NCI-H345 treated with DMSO at 0.1 percent for 48 hours (cell line): ENCODE measurements at regions not wholly inside any gene's neighbourhood (a gene's known extent, or its start where the extent isn't known, plus 50 kb on each side); places are given as distances from the start of the nearest gene placed in this dataset.

Experiments
- DNase-seq: peaks from one replicate; lab custom pipeline; 2025; ENCODE audit not compliant: unreplicated experiment; lab: John Stamatoyannopoulos, UW

DNA sequence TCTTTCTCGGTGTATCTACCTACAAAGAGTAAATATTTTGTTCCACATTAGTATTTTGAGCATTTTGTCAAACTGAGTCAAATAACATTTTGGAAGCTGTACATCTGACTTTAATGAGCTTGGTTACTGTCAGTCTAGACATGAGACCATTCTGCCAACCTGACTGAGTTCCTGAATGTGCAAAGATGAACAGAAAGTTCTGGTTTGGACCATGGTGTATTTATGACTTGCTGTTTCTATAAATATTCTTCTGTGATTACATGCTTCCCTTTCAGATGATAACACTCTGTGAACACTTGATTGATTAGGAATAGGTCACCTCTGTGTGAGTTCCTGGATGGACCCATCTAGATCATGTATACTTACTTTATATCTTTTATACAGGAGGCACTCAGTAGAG, 827.8 kb downstream of the VRK1 start:
- no peak for DNase-seq

GRCh38 chr14:97625477-97625876, 828.3 kb downstream of the VRK1 start:
- no peak for DNase-seq

DNA sequence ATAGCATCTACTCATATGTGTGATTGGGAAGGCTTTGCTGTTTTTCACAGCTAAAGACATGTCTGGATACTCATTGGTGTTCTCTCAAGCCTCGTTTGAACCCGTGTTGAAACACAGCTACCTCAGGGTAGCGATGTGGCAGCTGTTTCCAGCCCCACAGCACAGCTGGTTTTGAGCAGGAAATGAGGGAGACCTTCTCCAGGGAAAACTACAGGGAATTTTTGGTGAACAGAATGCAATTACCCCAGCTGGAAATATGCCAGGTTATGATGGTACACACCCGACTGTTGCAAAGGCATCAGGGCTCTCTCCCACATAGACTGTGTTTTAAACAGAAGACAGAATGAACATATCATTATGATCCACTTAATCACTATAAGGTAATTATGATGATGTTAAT, 828.9 kb downstream of the VRK1 start:
- DNase-seq: no peak

GRCh38 chr14:97630249-97630648, 833.1 kb downstream of the VRK1 start:
- no peak for DNase-seq

- no peak for DNase-seq
Observed at GRCh38 chr14:97633131-97633738, 836.1 kb downstream of the VRK1 start.

DNA sequence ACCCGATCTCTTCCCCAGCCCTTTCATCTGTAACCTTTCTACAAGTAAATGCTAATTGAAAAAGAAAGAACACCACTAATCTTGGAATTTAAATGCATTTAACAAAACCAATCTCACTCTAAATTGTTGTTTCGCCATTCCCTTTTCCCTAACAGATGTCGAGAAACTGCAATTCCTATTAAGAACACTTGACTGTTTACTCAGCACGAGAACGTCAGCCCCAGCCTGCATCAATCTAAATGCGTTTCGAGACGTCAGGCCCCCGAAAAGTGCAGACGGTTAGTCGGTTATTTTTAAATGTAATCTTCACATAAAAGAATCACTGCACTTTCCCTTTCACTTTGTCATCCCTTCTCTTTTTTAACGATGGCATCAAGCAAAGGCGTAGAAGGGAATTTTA, 837.6 kb downstream of the VRK1 start:
- DNase-seq: no peak

GRCh38 chr14:97638864-97639263, 841.7 kb downstream of the VRK1 start:
- DNase-seq: no peak

GRCh38 chr14:97640031-97640430, 842.8 kb downstream of the VRK1 start:
- no peak for DNase-seq

DNA sequence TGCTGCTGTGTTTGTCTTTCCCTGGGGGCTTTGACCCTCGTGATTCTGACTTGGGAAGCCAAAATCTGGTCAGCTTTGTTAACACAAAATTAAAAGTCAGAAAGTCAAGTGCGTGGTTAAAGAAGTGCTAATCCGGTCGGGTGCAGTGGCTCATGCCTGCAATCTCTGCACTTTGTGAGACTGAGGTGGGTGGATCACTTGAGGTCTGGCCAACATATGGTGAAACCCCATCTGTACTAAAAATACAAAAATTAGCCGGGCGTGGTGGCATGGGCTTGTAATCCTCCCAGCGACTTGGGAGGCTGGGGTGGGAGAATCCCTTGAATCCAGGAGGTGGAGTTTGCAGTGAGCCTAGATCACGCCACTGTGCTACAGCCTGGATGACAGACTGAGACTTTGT, 844.6 kb downstream of the VRK1 start:
- DNase-seq: no peak

DNA sequence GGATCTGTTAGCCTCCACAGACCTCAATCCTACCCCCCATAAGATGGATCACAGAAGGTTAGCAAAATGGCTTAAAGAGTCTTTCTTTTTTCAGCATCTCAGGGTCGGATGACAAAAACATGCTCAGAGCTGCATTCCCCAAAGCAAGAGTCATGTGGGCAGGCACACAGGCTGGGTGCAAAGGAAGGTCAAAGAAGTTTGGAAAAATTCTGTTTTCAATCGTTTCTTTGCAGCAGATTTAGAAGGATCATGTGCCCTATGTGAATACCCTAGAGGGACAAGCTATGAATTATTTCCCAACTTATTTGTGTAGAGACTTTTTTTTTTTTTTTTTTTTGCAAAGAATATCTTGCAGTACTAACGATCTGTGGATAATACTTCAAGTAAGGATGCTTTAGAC, 845.4 kb downstream of the VRK1 start:
- DNase-seq: no peak

GRCh38 chr14:97644365-97644764, 847.2 kb downstream of the VRK1 start:
- DNase-seq: no peak

GRCh38 chr14:97649752-97650151, 852.6 kb downstream of the VRK1 start:
- no peak for DNase-seq

- no peak for DNase-seq
Observed at GRCh38 chr14:97655169-97655948, 858.2 kb downstream of the VRK1 start.

DNA sequence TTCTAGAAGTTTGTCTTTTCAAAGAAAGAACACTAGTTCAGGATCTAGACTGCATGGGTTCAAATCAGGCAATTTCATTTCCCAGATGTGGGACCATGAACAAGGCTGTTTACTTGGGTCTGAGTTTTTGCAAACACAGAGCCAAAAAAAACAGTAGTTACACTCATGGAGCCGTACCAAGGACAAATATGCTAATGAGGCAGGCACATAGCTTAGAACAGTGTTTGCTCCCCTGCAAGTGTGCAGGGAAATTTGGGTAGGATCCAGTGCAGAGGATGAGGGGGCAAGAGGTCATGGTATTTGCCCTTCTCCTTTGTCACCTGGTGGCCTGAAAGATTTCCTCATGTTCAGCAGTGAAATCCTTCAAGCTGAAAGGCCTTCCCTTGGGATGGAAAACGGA, 860.4 kb downstream of the VRK1 start:
- no peak for DNase-seq

DNA sequence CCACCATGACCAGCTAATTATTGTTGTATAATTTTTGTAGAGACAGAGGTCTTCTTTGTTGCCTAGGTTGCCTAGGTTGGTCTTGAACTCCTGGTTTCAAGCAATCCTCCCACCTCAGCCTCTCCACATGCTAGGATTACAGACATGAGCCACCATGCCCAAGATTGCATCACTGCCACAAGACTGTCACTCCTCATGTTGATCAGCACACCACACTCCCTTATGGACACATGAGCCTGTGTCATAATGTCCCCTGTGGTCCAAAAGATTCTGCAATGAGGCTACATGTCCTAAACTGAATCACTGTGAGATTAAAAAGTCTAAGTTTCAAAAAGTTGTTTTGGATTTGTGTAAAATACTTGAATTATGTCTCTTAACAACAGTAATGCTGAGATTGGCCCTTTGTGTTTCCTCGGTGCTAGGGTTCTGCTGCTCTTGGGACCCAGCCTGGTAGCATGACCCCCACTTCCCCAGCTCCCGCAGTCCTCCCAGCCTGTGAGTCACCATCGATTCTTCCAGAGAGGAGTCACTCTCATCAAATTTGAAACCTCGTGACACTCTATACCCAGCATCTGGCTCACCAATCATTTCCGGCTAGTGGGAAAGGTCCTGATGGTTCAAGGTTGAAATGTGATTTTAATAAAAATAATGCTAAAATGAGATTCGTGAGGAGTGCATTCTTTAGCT, 890.9 kb downstream of the VRK1 start:
- no peak for DNase-seq

- DNase-seq: no peak
Observed at GRCh38 chr14:97688631-97689336, 891.6 kb downstream of the VRK1 start.

- DNase-seq: no peak
Observed at GRCh38 chr14:97692084-97692483, 894.9 kb downstream of the VRK1 start.

GRCh38 chr14:97695456-97695981, 898.3 kb downstream of the VRK1 start:
- DNase-seq: no peak

DNA sequence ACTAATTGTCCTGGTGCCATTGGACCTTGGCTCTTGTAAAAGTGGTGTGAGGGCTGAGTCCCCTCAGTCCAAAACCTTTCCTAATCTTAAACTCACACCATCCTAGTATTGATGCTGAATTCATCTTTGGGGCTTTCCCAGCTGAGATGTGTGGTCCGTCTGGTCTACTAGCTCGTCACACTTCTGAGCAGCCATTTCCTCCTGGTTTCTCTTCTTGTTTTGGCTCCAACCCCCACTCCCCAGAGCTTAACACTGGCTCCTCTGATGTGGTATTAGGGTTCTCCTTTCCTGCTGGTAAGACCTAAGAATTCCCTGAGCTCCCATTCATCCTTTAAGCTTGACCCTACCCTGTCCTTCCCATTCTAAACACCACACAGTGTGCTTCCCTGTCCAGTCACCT, 900.6 kb downstream of the VRK1 start:
- no peak for DNase-seq

- no peak for DNase-seq
Observed at GRCh38 chr14:97699026-97699425, 901.8 kb downstream of the VRK1 start.

DNA sequence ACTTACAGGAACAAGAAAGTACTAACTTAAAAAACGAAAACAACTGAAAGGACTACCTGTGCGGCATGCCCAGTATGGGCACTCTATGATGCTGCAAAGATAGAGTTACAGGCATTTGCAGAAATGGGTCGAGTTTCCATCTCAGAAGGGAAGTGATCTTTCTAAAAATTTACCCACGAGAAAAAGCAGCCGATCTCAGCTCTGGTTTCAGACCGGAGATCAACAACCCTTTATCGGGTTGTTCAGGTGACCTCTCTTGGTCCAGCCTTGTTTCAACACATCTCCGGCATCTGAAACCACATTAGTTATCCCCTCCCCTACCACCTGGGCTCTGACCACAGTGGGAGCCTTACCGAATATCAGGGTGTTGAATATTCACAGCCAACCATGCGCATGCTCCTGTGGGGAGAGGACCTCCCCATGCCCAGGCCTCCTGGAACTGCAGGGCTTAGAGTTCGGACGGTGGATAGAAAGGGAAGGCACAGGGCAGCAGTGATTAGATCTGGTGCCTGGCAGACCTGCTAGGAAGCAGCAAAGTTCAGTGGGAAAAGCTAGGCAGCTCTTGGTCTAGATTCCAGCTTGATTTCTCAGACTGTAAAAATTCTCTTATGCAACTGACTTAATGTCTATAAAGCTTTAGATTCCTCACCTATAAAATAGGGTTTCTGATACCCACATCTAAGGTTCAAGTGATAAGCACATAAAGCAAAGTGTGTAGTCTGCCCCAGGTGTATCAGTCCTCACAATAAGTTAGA, 906.0 kb downstream of the VRK1 start:
- DNase-seq: no peak
